ENCODE measurements at regions not wholly inside any gene's neighbourhood (a gene's known extent, or its start where the extent isn't known, plus 50 kb on each side); places are given as distances from the start of the nearest gene placed in this dataset.
"Not testable (repeated sequence)": the region's sequence is repeated elsewhere in the genome, so short reads cannot be mapped to it uniquely, and the experiment has no call there.

DNA sequence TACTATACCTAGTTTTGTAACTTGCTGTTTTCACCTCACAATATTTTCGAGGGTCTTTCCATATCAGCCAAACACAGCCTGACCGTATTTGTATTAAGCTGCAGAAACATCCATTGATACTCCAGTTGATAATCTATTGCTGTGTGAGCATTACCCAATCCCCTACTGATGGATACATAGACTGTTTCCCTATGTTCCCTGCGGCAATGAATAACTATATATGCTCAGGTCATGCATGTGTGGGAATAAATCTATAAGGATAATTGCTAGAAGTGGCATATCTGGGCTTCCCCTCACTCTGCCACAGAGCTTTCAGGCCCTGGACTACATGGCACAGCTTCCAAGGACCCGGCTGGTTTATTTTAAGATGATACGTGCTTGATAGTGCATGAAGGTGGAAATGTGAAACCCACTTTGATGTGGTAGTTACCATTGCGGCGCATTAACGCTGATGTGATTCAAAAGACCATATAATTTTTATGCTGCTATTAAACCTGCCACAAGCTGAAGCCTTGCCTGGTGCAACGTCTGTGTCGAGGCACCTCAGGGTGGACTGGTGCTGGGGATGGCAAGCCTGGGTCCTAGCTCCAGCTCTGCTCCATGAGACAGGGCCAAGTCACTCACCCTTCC, 81.4 kb upstream of the KCNK12 start:
- no peak for DNase-seq

DNA sequence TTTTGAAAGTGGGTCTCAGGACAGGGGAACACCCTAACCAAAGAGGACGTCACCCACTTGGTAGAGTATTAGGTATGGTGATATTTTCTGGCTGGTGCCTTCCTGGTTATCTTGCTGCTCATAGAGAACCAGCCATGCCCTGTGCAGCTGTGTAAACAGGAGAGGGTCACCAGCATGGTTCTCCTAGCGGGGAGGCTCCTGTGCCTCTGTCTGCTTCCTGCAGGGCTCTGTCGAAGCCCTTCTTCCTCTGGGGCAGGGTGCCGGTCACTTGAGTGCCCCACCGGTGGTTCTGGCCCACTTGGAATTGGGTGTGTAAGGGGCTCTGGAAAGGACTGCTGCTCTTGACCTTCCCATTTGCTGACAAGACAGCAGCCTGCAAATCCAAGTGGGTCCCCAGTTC, 80.5 kb upstream of the KCNK12 start:
- no peak for DNase-seq

DNA sequence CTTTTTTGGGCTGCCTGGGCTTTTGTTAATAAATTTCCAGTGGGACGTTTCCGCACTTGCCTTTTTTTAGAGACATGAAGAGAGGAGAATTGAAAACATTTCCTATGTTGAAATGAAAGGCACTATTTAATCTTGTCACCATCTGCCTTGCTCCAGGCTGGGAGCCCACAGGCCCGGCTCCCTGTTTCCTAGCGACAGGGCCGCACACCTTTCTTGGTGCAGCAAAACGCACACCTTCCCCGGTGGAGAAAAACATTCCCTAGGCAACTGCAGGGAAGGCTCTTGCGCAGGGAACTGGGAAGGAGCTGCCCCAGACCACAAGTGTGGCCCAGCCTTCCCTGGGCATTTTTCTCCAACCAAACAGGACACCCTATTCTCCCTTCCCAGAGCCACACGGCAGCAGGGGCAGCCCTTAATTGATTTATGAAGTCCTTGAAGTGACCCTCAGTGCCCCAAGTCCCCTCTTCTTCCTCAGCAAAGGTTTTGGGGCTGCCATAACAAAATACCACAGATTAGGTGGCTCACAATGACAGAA, 79.3 kb upstream of the KCNK12 start:
- DNase-seq: no peak

DNA sequence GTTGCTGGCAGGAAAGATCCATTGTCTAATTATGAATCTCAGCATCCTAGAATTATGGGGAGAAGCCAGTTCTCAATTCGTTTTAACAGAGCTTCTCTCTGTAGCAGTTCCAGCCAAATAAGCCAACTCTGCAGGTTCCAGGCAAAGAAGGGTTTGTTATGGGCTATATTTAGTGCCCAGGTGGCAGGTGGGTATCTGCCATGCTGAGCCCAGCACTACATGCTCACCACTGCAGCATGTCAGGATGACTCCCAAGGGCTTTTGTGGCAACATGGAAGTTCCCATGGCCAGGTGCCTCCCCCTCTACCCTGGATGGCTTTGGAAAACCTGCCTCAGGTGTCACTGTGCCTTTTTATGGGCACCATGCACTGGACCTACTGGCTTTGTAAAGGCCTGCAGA, 74.5 kb upstream of the KCNK12 start:
- no peak for DNase-seq

DNA sequence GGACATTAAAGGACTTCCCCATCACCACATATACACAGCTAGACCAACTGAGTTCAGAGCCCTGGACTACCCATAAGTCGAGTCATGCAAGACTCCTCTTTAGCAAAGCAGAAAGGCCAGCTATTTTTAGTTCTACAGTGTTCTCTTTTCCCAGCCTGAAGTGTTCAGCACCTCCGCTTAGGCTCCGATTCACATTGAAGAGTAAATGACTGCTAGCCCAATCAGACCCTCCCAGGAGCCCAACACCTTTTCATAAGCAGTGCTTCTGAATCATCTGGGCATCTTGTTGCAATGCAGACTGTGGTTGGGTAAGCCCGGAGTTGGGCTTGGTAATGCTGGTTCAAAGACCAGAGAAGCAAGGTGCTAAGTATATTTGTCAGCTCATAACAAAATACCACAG, 73.6 kb upstream of the KCNK12 start:
- no peak for DNase-seq

DNA sequence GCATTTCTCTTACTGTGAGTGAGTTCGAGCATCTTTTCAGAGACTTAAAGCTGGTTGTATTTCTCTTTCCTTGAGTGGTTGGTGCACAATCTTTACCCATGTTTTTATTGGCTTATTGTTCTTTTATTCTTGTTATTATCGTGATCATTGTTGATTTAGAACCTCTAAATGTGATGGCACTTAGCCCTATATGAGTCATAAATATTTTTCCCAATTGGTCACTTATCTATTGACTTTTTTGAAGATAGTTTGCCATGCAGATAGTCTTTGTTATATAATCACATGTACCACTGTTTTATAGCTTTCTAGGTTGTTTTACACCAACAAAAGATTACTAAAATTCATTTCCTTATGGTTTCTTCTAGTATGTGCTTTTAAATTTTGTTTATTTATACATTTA, 70.6 kb upstream of the KCNK12 start:
- DNase-seq: no peak

DNA sequence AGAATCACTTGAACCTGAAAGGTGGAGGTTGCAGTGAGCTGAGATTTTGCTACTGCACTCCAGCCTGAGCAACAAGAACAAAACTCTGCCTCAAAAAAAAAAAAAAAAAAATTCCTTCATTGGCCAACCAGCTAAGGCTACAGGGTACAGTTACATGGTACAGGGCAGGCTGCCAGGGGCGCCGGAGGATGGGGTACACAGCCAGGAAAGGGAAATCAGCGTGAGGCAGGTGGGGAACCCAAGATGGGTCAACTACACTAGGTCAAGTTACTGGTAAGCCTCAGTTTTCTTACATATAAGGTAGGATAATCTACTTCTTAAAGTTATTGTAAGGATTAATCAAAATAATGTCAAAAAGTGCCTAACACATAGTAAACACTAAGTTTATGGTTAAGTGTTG, 69.6 kb upstream of the KCNK12 start:
- DNase-seq: no peak

DNA sequence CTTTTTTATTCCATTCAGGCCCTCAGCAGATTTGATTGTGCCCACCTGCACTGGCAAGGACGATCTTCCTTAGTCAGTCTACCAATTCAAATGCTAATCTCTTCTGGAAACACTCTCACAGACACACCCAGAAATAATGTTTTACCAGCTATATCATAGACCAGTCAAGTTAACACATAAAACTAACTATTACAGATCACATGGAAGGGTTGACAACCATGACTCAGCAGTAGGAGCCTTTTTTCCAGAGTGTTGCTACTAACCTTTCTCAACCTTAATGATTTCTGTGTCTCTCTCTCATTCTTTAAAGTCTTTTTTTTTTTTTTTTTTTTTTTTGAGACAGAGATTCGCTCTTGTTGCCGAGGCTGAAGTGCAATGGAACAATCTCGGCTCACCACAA, 68.7 kb upstream of the KCNK12 start:
- DNase-seq: no peak

DNA sequence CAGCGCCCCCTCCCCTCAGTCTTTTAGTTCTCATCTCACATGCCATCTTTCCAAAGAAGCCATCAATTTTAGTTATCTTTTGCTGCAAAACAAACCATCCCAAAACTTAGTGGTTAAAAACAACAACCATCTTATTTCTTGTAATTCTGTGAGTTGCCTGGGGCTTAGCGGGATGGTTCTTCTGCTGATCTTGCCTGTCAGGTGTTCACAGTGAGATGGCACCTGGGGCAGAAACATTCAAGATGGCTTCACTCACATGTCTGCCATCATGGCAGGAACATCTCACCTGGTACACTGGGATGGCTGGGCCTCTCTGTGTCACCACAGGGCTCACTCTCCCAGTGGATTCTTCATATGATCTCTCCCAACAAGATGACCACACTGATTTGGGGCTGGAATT, 67.6 kb upstream of the KCNK12 start:
- DNase-seq: no peak

DNA sequence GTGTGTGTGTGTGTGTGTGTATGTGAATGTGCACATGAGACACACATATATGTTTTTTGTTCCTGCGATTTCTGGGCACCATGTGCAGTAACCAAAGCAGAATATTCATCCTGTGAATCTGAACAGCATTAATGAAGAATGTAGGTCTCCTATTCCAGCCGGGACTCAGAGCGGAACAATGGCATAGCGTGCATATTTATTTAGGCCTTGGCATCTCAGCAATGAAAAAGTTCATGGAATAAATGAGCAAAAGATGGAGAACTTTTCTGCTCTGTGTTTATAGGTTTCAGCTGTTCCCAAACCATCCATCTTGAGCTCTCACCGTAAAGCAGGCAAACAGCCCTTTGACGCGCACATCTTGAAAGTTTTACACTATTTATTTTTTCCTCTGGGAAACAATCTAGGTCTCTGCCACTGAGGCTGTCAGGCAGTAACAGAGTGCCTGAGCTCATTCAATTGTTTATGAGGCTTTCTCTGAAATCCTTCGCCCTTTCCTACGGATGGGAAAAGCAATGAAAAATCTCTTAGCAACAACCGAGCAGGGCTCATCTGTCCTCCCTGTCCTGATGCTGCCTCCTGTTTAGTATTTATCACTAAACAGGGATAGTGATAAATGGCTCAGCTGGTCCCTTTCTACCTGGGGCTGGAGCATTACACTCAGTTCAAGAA, 65.9 kb upstream of the KCNK12 start:
- DNase-seq: peak; percentile 37

DNA sequence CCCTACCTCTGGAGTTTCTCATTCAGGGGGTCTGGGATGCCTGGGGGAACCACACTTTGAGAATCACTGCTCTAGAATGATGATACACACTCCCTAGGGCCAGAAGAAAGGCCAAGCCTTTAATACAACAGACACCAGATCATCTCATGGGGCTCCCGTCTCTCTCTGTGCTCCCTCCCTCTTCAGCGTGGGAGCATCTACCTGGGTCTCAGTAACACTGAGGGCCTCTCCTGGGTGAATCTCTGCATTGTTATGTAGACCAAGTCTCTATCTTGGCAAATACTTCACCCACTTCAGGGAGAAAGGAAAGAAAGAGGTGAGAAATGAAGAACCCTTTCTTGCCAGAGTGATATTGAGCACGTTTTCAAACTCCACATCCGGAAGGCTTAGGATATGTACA, 65.4 kb upstream of the KCNK12 start:
- no peak for DNase-seq

DNA sequence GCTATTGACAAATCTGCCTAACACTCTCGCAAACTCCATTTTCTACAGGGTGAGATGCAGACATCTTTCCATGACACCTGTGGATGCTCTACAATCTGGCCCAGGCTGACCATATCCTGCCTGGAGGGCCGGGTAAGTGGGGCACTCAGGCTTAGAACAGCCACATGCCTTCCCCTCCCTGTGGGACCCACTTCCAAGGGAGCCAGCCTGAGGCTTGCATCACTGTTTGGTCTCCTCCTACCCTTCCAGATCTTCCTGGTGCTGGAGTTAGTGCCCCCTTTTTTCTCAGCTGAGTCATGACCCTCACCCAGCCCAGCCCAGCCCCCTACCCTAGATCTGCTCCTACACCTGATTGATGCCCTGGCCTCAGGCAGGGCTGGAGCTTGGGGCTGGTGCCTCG, 62.0 kb upstream of the KCNK12 start:
- DNase-seq: no peak

DNA sequence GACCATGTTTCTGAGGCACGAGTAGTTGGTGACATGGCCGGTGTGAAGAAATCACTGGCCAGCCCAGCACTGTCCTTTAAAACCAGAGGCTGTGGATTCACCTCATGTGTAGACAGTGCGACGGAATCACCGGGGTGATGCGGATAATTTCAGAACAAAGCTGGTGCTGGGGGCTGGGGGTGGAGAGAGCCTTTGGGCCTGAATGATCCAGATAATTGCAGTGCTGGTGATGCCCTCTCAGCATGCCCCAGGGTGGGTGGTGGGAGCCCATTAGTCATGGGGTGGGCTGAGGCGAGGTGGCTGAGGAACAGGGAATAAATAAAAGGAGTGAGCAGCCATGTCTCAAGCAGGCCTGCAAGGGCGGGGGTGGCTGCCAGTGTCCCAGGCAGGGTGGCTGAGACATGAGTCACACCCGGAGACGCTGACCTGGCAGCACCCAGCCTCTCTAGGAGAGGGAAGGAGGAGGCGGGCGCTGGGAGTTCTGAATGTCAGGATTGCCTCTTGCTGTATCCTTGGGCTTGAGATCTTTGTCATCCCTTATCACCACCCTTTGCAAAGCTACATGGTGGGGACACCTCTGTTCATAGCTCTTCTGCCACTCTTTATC, 61.1 kb upstream of the KCNK12 start:
- peak; percentile 73 for DNase-seq

DNA sequence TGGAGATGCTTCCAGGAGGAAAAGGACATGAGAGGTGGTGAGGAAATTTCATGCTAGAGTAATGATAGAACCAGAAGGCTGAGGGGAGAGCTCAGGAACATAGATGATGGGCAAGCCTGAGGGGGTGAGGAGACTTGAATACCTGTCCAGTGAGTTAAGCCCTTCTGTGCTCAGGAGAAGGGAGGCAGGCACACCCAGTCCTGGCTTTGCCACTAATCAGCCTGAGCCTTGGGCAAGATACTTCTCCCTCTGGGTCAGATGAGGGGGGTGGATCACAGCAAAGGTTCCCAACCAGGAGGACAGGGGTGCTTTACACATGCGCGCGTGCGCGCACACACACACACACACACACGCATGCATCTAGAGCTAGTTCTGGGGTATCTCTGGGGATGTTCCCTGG, 60.5 kb upstream of the KCNK12 start:
- DNase-seq: no peak

DNA sequence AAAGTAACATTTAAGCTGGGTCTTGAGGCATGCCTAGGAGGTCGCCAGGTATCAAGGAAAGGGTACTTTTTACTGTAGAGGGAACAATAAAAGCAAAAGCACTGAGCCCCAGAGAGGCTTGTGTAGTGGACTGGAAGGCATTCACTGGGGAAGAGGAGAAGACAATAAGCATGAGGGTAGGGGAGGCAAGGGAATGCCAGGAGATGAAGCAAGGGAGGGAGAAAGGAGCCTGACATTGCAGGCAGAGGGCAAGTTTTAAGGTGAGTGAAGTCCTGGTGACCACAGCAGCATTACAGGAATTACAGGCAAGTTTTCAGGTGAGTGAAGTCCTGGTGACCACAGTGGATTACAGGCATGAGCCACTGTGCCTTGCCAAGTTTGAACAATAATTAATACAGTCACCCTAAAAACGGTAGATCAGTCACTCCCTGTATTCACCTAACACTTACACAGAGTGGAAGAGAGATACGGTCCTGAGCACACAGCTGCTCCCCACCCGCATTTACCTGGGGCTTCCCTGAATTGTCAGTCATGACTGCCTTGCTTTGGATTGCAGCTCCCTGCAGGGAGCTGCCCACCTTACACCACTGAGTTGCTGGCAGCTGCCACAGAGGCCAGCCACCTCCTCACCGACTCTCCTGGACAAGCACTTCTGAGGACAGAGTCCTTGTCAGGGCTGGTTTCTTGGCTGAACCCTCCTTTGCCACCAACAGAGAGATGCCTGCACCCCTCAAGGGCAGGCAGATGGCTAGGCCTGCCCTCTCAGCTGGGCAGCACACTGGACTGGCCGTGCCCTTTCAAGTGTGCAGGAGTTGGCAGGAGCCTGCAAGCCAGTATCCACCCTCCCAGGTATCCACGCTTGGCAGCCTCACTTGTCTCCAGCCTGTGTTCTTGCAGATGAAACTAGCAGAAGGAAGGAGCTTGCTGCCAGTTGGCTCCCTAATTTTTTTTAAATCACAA, 59.0 kb upstream of the KCNK12 start:
- no peak for DNase-seq

DNA sequence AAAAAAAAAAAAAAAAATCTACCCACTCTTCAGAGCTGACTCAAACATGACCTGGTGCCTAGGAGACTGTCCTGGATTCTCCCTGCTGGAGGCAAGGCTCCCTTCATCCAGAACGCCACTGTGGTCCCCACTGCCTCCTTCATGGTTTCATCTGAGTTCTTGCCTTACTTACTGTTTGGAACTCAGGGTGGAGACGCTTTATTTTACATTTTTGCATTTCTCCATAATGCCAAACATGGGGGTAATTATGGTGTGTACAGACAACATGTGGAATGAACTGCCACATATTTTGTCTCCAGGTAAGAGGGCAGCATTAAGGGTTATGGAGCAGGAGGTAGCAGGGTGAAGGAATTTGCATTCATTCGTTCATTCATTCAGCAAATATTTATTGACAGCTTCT, 58.1 kb upstream of the KCNK12 start:
- DNase-seq: no peak

DNA sequence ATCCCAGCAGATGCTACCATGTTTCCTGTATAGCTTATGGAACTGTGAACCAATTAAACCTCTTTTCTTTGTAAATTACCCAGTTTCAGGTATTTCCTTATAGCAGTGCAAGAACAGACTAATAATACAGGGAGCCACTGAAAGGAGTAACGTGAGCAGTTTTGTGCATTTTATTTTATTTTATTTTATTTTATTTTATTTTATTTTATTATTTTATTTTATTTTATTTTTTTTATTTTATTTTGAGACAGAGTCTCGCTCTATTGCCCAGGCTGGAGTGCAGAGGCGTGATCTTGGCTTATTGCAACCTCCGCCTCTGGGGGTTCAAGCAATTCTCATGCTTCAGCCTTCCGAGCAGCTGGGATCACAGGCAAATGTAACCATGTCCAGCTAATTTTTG, 55.9 kb upstream of the KCNK12 start:
- no peak for DNase-seq

DNA sequence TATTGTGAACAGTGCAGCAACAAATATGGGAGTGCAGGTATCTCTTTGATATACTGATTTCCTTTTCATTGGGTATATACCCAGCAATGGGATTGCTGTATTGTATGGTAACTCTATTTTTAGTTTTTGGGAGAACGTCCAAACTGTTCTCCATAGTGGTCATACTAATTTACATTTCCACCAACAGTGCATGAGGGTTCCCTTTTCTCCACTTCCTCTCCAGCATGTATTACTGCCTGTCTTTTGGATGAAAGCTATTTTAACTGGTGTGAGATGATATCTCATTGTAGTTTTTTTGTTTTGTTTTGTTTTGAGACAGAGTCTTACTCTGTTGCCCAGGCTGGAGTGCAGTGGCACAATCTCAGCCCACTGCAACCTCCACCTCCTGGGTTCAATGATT, 52.4 kb upstream of the KCNK12 start:
- DNase-seq: not testable (repeated sequence)

DNA sequence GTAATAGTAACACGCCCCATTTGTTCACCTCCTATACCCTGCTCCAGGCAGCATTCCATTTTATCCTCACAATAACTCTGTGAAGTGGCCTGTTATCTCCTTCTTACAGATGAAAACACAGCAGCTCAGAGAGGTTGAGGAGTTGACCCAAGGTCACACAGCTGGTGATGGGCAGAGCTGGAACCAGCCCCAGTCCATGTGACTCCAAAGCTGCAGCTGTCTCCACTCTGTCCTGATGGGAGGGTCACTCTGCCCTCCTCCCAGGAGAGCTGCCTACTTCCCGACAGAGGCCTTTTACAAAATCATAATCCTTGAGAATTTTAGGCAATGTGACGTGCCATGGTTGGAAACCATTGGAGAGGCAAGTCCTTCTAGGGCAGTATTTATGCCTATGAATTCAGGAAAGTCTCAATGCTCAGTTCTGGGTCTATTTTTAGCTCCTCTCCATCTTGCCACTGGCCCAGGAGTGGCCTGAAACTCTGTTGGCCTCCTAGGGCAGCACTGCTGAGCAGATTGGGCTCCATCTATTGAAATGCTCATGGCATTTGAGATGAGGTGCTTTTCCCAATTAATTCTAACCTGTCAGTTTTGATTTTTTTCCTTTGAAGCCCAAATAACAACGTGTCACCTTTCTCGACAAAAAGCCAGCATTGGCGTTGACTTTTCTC, 50.1 kb upstream of the KCNK12 start:
- DNase-seq: no peak
